ENCODE measurements at regions not wholly inside any gene's neighbourhood (a gene's known extent, or its start where the extent isn't known, plus 50 kb on each side); places are given as distances from the start of the nearest gene placed in this dataset.

- TF ChIP-seq FOXK2 (IDR thresholded peaks at IDR 0.05) (no peak), IKZF1 (conservative IDR thresholded peaks at IDR 0.05) (no peak), POLR2A (IDR thresholded peaks at IDR 0.05; ENCODE audit: low read depth, low read length) (no peak), CEBPZ (IDR thresholded peaks at IDR 0.05; ENCODE audit: low read depth, low read length) (no peak)
Measured at GRCh38 chr7:12820777-12821176, 133.3 kb downstream of the ARL4A start (continued).

- SMC1A ChIA-PET (ENCODE audit: uncharacterized antibody, unreplicated experiment): no interaction called here
- Histone ChIP-seq H3K4me2 (ENCODE audit: control insufficient read depth, insufficient read depth) (no peak overlapping the region), H4K20me1 (ENCODE audit: control insufficient read depth, insufficient read depth) (no peaks in the 10 kb centered on the region), H3K4me1 (ENCODE audit: control insufficient read depth, insufficient read depth, low read length) (no peaks in the 10 kb centered on the region), H3K9ac (ENCODE audit: control insufficient read depth, insufficient read depth, low read length) (no peak overlapping the region), H3K27me3 (replicated peaks in 1 of 2; ENCODE audit: control insufficient read depth in 2 of 2, insufficient read depth in 2 of 2, low read length in 1 of 2) (no peaks in the 10 kb centered on the region), H3K36me3 (ENCODE audit: control insufficient read depth in 2 of 2, insufficient read depth in 2 of 2, low read length in 1 of 2) (no peaks in the 10 kb centered on the region), H3K4me3 (no peak overlapping the region), H3K79me2 (ENCODE audit: control insufficient read depth, insufficient read depth, low read length) (no peaks in the 10 kb centered on the region), H3K9me3 (replicated peaks; ENCODE audit: control insufficient read depth, insufficient read depth, low read length) (no peaks in the 10 kb centered on the region), H2AFZ (ENCODE audit: control insufficient read depth, low read depth, low read length) (no peak overlapping the region), H3K27ac (ENCODE audit: control insufficient read depth, insufficient read depth) (no peak overlapping the region)
- RAD21 ChIA-PET (ENCODE audit: unreplicated experiment): no interaction called here
- 7% methylated on average over 2 of the region's 2 CpGs for WGBS (ENCODE audit: insufficient coverage, insufficient replicate concordance, low lambda C conversion rate, missing lambda C conversion rate)
- intact Hi-C loops (cut with micrococcal nuclease; ENCODE audit: unreplicated experiment) (no loop called here), in situ Hi-C loops (cut with MboI) (no loop called here)
- POLR2A ChIA-PET: no interaction called here
- FAIRE-seq (no peak), ATAC-seq (no peak), DNase-seq (ENCODE audit: low read depth, low spot score) (no peak)
- BruUV-seq (replicated peaks): no TSS peak
- CTCF ChIA-PET: no interaction called here
- TF ChIP-seq PML (IDR thresholded peaks at IDR 0.05; ENCODE audit: low read length) (no peak), ESRRA (IDR thresholded peaks at IDR 0.05; ENCODE audit: low read length) (no peak), NKRF (conservative IDR thresholded peaks at IDR 0.05) (no peak), TCF3 (IDR thresholded peaks at IDR 0.05; ENCODE audit: borderline replicate concordance, insufficient read depth, low read depth, low read length) (no peak), ETV6 (conservative IDR thresholded peaks at IDR 0.05 in 1 of 2, IDR thresholded peaks at IDR 0.05 in 1 of 2; ENCODE audit: borderline replicate concordance in 1 of 2, low read depth in 1 of 2) (no peak), ZNF207 (IDR thresholded peaks at IDR 0.05; ENCODE audit: borderline replicate concordance) (no peak), STAT1 (conservative IDR thresholded peaks at IDR 0.05) (no peak), HCFC1 (IDR thresholded peaks at IDR 0.05; ENCODE audit: low read length) (no peak), PBX3 (IDR thresholded peaks at IDR 0.05; ENCODE audit: insufficient replicate concordance, low read depth, low read length) (no peak), PKNOX1 (IDR thresholded peaks at IDR 0.05) (no peak), MXI1 (IDR thresholded peaks at IDR 0.05; ENCODE audit: low read depth, low read length) (no peak), FOS (IDR thresholded peaks at IDR 0.05; ENCODE audit: borderline replicate concordance, extremely low read depth, insufficient read length) (no peak), EGR1 (IDR thresholded peaks at IDR 0.05; ENCODE audit: borderline replicate concordance in 1 of 2, low read depth in 2 of 2, low read length in 2 of 2) (no peak)
Measured at GRCh38 chr7:12821746-12822145, 134.3 kb downstream of the ARL4A start.

All from GM12878 (cell line).